Panc1 (cell line): ENCODE measurements at regions not wholly inside any gene's neighbourhood (a gene's known extent, or its start where the extent isn't known, plus 50 kb on each side); places are given as distances from the start of the nearest gene placed in this dataset.
"Not testable (repeated sequence)": the region's sequence is repeated elsewhere in the genome, so short reads cannot be mapped to it uniquely, and the experiment has no call there.

Source experiments
- POLR2AphosphoS5 ChIP-seq: IDR thresholded peaks from 2 replicates; pipeline ENCODE4 v1.6.1; 2012; ENCODE audit warnings: mild to moderate bottlenecking, low read depth, low read length, moderate library complexity
- SIN3A ChIP-seq: IDR thresholded peaks from 2 replicates; pipeline ENCODE4 v1.6.1; 2012; ENCODE audit warnings: low read depth, mild to moderate bottlenecking, low read length, moderate library complexity, borderline replicate concordance; ENCODE audit not compliant: insufficient read depth
- TF ChIP-seq, protein P1 (sequence below): fragments of 450-650 bp; IDR thresholded peaks from 2 replicates; pipeline ENCODE4 v1.5.1; 2017; ENCODE audit warnings: mild to moderate bottlenecking
- TF ChIP-seq, protein P2 (sequence below), 2 experiments: IDR thresholded peaks; 2 replicates each; pipeline ENCODE4 v1.6.1; 2011 to 2012; ENCODE audit warnings: low read depth in 2 of 2, control low read depth in 1 of 2, low read length in 1 of 2, mild to moderate bottlenecking in 1 of 2, moderate library complexity in 1 of 2; ENCODE audit not compliant: insufficient read depth in 1 of 2

GRCh38 chrX:835857-836256, 205.3 kb downstream of the SHOX start:
- TF ChIP-seq, protein P1, sequence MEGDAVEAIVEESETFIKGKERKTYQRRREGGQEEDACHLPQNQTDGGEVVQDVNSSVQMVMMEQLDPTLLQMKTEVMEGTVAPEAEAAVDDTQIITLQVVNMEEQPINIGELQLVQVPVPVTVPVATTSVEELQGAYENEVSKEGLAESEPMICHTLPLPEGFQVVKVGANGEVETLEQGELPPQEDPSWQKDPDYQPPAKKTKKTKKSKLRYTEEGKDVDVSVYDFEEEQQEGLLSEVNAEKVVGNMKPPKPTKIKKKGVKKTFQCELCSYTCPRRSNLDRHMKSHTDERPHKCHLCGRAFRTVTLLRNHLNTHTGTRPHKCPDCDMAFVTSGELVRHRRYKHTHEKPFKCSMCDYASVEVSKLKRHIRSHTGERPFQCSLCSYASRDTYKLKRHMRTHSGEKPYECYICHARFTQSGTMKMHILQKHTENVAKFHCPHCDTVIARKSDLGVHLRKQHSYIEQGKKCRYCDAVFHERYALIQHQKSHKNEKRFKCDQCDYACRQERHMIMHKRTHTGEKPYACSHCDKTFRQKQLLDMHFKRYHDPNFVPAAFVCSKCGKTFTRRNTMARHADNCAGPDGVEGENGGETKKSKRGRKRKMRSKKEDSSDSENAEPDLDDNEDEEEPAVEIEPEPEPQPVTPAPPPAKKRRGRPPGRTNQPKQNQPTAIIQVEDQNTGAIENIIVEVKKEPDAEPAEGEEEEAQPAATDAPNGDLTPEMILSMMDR, result not testable (repeated sequence)
- TF ChIP-seq SIN3A, POLR2AphosphoS5: not testable (repeated sequence)
- TF ChIP-seq, protein P2, sequence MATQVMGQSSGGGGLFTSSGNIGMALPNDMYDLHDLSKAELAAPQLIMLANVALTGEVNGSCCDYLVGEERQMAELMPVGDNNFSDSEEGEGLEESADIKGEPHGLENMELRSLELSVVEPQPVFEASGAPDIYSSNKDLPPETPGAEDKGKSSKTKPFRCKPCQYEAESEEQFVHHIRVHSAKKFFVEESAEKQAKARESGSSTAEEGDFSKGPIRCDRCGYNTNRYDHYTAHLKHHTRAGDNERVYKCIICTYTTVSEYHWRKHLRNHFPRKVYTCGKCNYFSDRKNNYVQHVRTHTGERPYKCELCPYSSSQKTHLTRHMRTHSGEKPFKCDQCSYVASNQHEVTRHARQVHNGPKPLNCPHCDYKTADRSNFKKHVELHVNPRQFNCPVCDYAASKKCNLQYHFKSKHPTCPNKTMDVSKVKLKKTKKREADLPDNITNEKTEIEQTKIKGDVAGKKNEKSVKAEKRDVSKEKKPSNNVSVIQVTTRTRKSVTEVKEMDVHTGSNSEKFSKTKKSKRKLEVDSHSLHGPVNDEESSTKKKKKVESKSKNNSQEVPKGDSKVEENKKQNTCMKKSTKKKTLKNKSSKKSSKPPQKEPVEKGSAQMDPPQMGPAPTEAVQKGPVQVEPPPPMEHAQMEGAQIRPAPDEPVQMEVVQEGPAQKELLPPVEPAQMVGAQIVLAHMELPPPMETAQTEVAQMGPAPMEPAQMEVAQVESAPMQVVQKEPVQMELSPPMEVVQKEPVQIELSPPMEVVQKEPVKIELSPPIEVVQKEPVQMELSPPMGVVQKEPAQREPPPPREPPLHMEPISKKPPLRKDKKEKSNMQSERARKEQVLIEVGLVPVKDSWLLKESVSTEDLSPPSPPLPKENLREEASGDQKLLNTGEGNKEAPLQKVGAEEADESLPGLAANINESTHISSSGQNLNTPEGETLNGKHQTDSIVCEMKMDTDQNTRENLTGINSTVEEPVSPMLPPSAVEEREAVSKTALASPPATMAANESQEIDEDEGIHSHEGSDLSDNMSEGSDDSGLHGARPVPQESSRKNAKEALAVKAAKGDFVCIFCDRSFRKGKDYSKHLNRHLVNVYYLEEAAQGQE (IDR thresholded peaks at IDR 0.05; ENCODE audit: insufficient read depth in 1 of 2, low read depth in 2 of 2, low read length in 1 of 2), result not testable (repeated sequence)
